CD4-positive, CD25-positive, alpha-beta regulatory T cell (primary cell): ENCODE measurements at regions not wholly inside any gene's neighbourhood (a gene's known extent, or its start where the extent isn't known, plus 50 kb on each side); places are given as distances from the start of the nearest gene placed in this dataset.

Experiments used
- ATAC-seq, 2 donors: fragments of 150-1000 bp; cut with Tn5 transposase; one replicate each; pipeline ENCODE4 v1.10.0; 2021; ENCODE audit warnings: low read depth in 2 of 2, moderate number of reproducible peaks in 2 of 2, moderate library complexity in 1 of 2
- DNase-seq, 3 donors: peaks; one replicate each; pipeline versions ENCODE4 v3.0.0 to v3.0.0-alpha.2; 2012 to 2022; ENCODE audit warnings: mixed read lengths in 1 of 3
- H3K27ac ChIP-seq: one replicate; pipeline ENCODE4 v1.7.0; 2013; ENCODE audit warnings: mild to moderate bottlenecking, low read length; ENCODE audit not compliant: insufficient read depth, poor library complexity, severe bottlenecking
- H3K27me3 ChIP-seq: one replicate; pipeline ENCODE4 v1.7.0; 2013; ENCODE audit warnings: low read length; ENCODE audit not compliant: control insufficient read depth, insufficient read depth
- H3K36me3 ChIP-seq: one replicate; pipeline ENCODE4 v1.7.0; 2013; ENCODE audit warnings: mild to moderate bottlenecking, low read length, moderate library complexity; ENCODE audit not compliant: control insufficient read depth, insufficient read depth
- H3K4me1 ChIP-seq: 2 replicates; pipeline ENCODE4 v1.7.0; 2013; ENCODE audit warnings: mild to moderate bottlenecking, low read length; ENCODE audit not compliant: insufficient read depth, control insufficient read depth, poor library complexity, severe bottlenecking
- H3K4me3 ChIP-seq: one replicate; pipeline ENCODE4 v1.7.0; 2013; ENCODE audit warnings: low read depth, mild to moderate bottlenecking, low read length, moderate library complexity
- H3K9me3 ChIP-seq, 2 experiments: 1 replicate in 1 of 2; 2 replicates in 1 of 2; pipeline ENCODE4 v1.7.0; 2013; ENCODE audit warnings: low read length in 2 of 2, mild to moderate bottlenecking in 1 of 2, moderate library complexity in 1 of 2; ENCODE audit not compliant: control insufficient read depth in 2 of 2
- H3K27ac Mint-ChIP-seq, 3 donors: one replicate each; pipeline ENCODE4 v1.8.0; 2020 to 2022; ENCODE audit warnings: mild to moderate bottlenecking in 3 of 3, mixed read lengths in 3 of 3, moderate library complexity in 2 of 3
- H3K27me3 Mint-ChIP-seq: one replicate; pipeline ENCODE4 v1.8.0; 2022; ENCODE audit warnings: mild to moderate bottlenecking, mixed read lengths
- H3K36me3 Mint-ChIP-seq: one replicate; pipeline ENCODE4 v1.8.0; 2020; ENCODE audit warnings: mixed read lengths
- H3K4me1 Mint-ChIP-seq, 4 donors: one replicate each; pipeline ENCODE4 v1.8.0; 2020 to 2022; ENCODE audit warnings: mixed read lengths in 4 of 4, mild to moderate bottlenecking in 1 of 4
- H3K4me3 Mint-ChIP-seq, 4 donors: one replicate each; pipeline ENCODE4 v1.8.0; 2020 to 2022; ENCODE audit warnings: mild to moderate bottlenecking in 4 of 4, mixed read lengths in 4 of 4, moderate library complexity in 3 of 4
- H3K9me3 Mint-ChIP-seq, 7 donors: one replicate each; pipeline ENCODE4 v1.8.0; 2020 to 2022; ENCODE audit warnings: mixed read lengths in 7 of 7, mild to moderate bottlenecking in 3 of 7, moderate library complexity in 2 of 7

DNA sequence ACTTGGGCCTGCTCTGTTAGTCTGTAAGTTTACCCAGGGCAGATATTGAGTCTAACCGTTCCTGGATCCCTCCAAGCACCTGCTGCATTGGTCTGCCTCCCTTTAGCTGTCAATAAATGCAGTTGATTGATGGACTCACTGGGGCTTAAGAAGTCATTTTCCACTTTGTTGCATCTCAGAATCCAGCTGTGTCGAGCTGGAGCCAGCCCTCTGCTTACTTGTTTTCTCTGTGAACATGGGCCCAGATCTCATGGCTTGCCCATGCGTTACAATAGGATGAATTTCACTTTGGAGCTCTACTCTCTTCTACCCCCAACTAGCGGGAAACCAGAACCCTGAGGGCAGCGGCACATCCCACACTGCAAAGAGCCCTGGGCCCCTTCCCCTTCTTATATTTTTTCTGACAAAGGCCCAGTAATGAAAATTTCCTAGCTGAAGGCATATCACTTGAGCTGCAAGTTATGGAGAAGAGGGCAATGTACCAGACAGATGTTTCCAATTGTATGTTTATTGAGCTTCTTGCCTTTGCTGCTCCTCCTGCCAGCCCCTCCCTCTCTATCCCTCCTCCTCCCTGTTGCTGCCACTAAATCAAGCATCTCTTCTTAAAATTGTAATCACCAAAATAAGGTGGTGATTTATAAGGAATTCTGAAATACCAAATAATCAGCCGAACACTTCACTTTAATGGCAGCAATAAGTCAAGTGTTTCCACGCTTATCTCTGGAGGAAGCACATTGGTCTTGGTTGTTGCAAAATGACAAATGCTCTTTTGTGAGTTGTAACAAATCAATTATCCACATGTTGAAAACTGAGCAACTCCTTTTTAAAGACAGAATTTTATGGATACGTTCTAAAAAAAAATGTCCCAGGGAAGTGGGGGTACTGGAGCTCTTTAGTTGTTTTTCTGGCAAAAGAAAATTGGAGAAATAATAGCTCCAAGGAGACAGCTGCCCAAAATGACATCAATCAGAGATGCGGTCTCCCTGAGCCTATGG, 212.3 kb upstream of the ZBED5 start:
- no peaks in the 10 kb centered on the region for H3K36me3 ChIP-seq
- no peak for ATAC-seq
- Mint-ChIP-seq H3K4me3 (peak overlapping the region in 1 of 4 donors; percentile 61), H3K27ac (peak overlapping the region in 1 of 3 donors; percentile 70), H3K4me1 (no peaks in the 10 kb centered on the region), H3K27me3 (peaks cover 16% of the 10 kb centered on the region), H3K36me3 (no peaks in the 10 kb centered on the region), H3K9me3 (peaks cover 0 to 2% (median 0%) of the 10 kb centered on the region in 7 donors)
- H3K27ac ChIP-seq = no peak overlapping the region
- DNase-seq = no peak
- H3K27me3 ChIP-seq = no peaks in the 10 kb centered on the region
- no peaks in the 10 kb centered on the region for H3K4me1 ChIP-seq
- H3K4me3 ChIP-seq = no peak overlapping the region
- H3K9me3 ChIP-seq = no peaks in the 10 kb centered on the region

DNA sequence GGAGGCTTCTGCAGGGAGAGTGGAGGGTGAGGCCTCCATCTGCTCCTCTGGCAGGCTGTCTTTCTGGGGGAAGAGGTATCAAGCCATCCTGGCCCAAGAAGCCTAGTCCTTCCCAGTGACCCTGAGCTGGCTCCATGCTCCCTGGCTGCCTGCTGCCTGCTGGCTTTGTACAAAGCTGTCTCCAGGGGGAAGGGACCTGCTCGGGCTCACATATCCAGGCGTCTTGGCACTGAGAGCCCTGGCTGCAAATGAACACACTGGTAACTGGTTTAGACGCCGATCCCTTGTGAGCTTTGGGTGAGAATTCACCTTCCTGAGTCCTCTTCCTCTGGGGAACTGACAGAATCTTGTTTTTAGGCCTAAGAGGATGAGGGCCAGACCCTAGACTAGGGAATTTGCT, 210.3 kb upstream of the ZBED5 start:
- Mint-ChIP-seq H3K27ac (no peak overlapping the region), H3K4me1 (no peaks in the 10 kb centered on the region), H3K36me3 (no peaks in the 10 kb centered on the region), H3K9me3 (peaks cover 0 to 2% (median 0%) of the 10 kb centered on the region in 7 donors), H3K27me3 (peaks cover 16% of the 10 kb centered on the region), H3K4me3 (no peak overlapping the region)
- Histone ChIP-seq H3K27ac (no peak overlapping the region), H3K36me3 (no peaks in the 10 kb centered on the region), H3K4me1 (no peaks in the 10 kb centered on the region), H3K9me3 (no peaks in the 10 kb centered on the region), H3K27me3 (no peaks in the 10 kb centered on the region), H3K4me3 (no peak overlapping the region)
- DNase-seq (no peak), ATAC-seq (no peak)

DNA sequence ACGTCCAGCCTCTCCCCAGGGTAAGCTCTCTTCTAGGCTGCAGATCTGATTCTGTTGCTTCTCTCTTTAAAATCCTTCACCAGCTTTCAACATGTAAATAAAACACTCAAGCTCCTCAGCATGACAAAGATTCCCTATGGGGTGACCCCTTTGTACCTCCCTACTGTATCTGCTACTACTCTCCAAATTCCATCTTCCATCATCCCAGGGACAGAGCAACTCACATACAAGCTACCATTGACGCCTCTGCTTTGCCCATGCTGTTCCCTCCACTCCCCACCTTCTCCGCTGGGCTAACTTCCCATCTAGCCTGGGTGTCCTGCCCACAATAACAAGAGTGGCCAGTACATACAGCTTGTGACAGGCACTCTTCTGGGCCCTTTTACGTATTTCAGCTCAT, 207.5 kb upstream of the ZBED5 start:
- H3K4me3 Mint-ChIP-seq = no peak overlapping the region
- no peak for DNase-seq
- H3K27me3 ChIP-seq = no peaks in the 10 kb centered on the region
- H3K27ac Mint-ChIP-seq = no peak overlapping the region
- H3K27me3 Mint-ChIP-seq = peaks cover 21% of the 10 kb centered on the region
- no peak overlapping the region for H3K27ac ChIP-seq
- no peaks in the 10 kb centered on the region for H3K9me3 ChIP-seq
- peaks cover 0 to 2% (median 0%) of the 10 kb centered on the region in 7 donors for H3K9me3 Mint-ChIP-seq
- ATAC-seq = no peak
- H3K4me3 ChIP-seq = no peak overlapping the region
- H3K36me3 Mint-ChIP-seq = no peaks in the 10 kb centered on the region
- H3K36me3 ChIP-seq = no peaks in the 10 kb centered on the region
- H3K4me1 Mint-ChIP-seq = no peaks in the 10 kb centered on the region
- no peaks in the 10 kb centered on the region for H3K4me1 ChIP-seq

DNA sequence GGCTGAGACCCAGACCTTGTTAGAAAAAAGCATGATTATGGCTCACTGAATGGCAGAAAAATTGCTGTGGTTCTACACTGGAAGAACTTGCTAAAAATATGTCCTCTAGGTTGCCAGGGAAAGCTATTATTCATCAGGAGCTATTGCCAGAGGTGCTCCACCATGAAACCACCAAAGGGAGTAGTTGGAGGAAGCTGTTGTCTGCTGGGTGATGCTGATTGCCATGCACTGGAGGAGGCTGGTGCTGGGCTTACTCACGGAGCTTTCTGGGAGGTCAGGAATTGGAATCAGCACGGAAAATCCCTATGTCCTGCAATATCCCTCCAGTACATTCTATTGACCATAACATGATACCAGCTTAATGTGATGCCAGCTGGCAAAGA, 199.6 kb upstream of the ZBED5 start:
- no peak overlapping the region for H3K27ac Mint-ChIP-seq
- Histone ChIP-seq H3K36me3 (no peaks in the 10 kb centered on the region), H3K27me3 (peaks cover 2% of the 10 kb centered on the region), H3K4me3 (no peak overlapping the region), H3K9me3 (peaks cover 8 to 15% of the 10 kb centered on the region in 2 experiments), H3K27ac (no peak overlapping the region), H3K4me1 (no peaks in the 10 kb centered on the region)
- H3K9me3 Mint-ChIP-seq = peaks cover 0 to 39% (median 8%) of the 10 kb centered on the region in 7 donors
- no peak for DNase-seq
- no peak for ATAC-seq
- peaks cover 8% of the 10 kb centered on the region for H3K36me3 Mint-ChIP-seq
- H3K4me3 Mint-ChIP-seq = no peak overlapping the region
- no peaks in the 10 kb centered on the region for H3K4me1 Mint-ChIP-seq
- peaks cover 5% of the 10 kb centered on the region for H3K27me3 Mint-ChIP-seq

DNA sequence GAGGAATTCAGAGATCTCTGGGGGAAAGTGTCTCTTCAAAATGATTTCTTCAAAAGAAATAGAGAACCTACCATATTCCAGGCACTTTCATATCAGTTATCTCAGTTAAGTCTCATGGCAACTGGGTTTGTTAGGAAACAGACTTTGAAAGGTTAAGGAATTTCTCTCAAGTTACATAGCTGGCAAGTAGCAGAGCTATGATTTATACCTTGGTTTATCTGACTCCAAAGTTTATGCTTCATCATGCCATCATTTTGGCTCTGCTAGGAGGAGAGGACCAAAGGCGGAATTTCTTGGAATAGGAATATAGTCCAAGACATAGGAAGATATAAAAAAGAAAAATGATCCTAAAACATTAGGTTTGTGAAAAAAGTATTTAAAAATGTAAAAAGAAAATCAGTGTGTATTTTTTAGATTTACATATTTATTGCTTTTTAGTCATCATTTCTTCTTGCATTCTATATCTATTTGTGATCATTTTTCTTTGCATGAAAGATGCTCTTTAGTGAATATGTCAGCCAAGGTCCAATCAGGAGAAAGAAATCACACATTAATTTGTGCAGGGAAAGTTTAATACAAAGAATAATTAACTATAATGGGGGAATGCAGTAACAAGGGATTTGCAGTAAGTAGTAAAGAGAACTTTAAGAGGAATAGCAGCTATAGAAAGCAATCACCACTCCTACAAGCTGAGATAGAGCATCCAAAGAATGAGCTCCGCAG, 199.1 kb upstream of the ZBED5 start:
- no peak for DNase-seq
- Histone ChIP-seq H3K36me3 (no peaks in the 10 kb centered on the region), H3K27me3 (peaks cover 2% of the 10 kb centered on the region), H3K4me1 (no peaks in the 10 kb centered on the region), H3K4me3 (no peak overlapping the region), H3K27ac (no peak overlapping the region), H3K9me3 (peaks cover 8 to 15% of the 10 kb centered on the region in 2 experiments)
- H3K4me1 Mint-ChIP-seq = peaks cover 0 to 2% (median 0%) of the 10 kb centered on the region in 4 donors
- H3K36me3 Mint-ChIP-seq = peaks cover 8% of the 10 kb centered on the region
- no peak for ATAC-seq
- H3K9me3 Mint-ChIP-seq = peaks cover 0 to 44% (median 8%) of the 10 kb centered on the region in 7 donors
- H3K27ac Mint-ChIP-seq = no peak overlapping the region
- H3K27me3 Mint-ChIP-seq = peaks cover 10% of the 10 kb centered on the region
- no peak overlapping the region for H3K4me3 Mint-ChIP-seq

DNA sequence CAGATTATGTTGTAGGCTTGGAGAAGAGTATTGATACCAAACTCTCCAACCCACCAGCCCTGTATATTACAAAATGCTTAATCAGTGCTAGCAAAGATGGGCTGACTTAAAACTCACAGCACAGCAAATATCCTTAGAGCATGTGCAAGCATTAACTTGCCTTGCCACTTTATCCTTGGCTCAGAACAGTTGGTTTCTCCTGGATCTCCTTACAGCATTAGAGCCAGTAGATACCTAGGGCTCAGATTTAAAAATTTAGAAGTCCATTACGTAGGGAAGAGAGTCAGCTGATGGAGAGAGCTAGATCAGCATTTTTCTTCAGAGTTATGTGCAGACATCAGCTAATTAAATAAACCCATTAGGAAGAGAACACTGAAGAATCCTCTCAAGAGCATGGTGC, 198.5 kb upstream of the ZBED5 start:
- Histone ChIP-seq H3K36me3 (no peaks in the 10 kb centered on the region), H3K9me3 (peaks cover 8 to 15% of the 10 kb centered on the region in 2 experiments), H3K27me3 (peaks cover 2% of the 10 kb centered on the region), H3K4me1 (no peaks in the 10 kb centered on the region), H3K27ac (no peak overlapping the region), H3K4me3 (no peak overlapping the region)
- Mint-ChIP-seq H3K4me1 (peaks cover 0 to 2% (median 0%) of the 10 kb centered on the region in 4 donors), H3K36me3 (peaks cover 8% of the 10 kb centered on the region), H3K9me3 (peaks cover 0 to 45% (median 8%) of the 10 kb centered on the region in 7 donors), H3K4me3 (no peak overlapping the region), H3K27ac (no peak overlapping the region), H3K27me3 (peaks cover 9% of the 10 kb centered on the region)
- ATAC-seq (no peak), DNase-seq (no peak)

DNA sequence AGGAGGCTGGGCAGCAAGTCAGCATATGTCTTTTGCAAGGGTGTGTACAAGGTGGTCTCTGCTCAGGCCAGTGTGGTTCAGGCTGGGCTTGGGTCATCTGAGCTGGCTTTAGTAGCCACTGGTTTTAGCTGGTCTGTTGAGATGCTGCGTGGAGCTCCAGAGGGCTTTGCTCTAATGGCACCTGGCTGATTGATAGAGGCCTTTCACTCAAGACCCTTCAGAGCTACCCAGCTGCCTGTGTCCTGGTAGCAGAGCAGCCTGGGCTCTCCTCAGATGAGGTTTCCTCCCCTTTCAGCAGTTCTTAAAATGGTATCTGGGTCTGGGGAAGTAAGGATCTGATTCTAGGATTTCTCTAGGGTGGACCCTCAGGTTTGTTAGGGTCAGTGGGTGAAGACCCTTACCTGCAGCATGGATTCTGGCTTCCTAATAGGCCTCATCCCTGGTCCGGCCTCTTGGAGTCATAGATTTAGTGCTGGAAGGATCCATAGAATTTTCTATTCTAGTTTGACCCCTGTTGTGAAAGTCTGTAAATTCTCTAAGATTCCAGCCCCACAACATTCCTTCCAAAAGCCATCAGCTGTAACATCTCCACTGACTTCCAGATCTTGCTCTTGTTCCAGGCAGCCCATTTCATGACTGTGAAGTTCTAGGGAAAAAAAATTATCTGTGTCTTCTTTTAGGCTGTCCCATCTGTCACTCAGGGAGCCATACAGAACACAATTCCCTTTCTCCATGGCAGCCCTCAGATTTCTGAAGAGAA, 190.2 kb upstream of the ZBED5 start:
- no peak for DNase-seq
- Mint-ChIP-seq H3K27ac (no peak overlapping the region), H3K4me3 (no peak overlapping the region), H3K9me3 (peaks cover 0 to 7% (median 0%) of the 10 kb centered on the region in 7 donors), H3K36me3 (no peaks in the 10 kb centered on the region), H3K27me3 (peaks cover 11% of the 10 kb centered on the region), H3K4me1 (peaks cover 0 to 2% (median 0%) of the 10 kb centered on the region in 4 donors)
- Histone ChIP-seq H3K4me1 (no peaks in the 10 kb centered on the region), H3K27me3 (no peaks in the 10 kb centered on the region), H3K27ac (no peak overlapping the region), H3K9me3 (no peaks in the 10 kb centered on the region), H3K4me3 (no peak overlapping the region), H3K36me3 (no peaks in the 10 kb centered on the region)
- no peak for ATAC-seq
